Mucosa of descending colon (tissue), 3 donors: ENCODE measurements at regions not wholly inside any gene's neighbourhood (a gene's known extent, or its start where the extent isn't known, plus 50 kb on each side); places are given as distances from the start of the nearest gene placed in this dataset.

Source experiments
- ATAC-seq: fragments of 200-7000 bp; cut with Tn5 transposase; one replicate; pipeline ENCODE4 v1.9.1; 2020; ENCODE audit warnings: mild to moderate bottlenecking, moderate library complexity
- DNase-seq, 3 donors: peaks; one replicate each; pipeline ENCODE4 v3.0.0-alpha.2; 2020
- H3K36me3 ChIP-seq: fragments of 200-600 bp; one replicate; pipeline ENCODE4 v1.8.0; 2021; ENCODE audit warnings: low read depth, mild to moderate bottlenecking
- H3K4me1 ChIP-seq: fragments of 200-600 bp; one replicate; pipeline ENCODE4 v1.8.0; 2021; ENCODE audit warnings: low read depth, mild to moderate bottlenecking
- H3K4me3 ChIP-seq: fragments of 200-600 bp; one replicate; pipeline ENCODE4 v1.8.0; 2021; ENCODE audit warnings: mild to moderate bottlenecking
- H3K9me3 ChIP-seq: fragments of 200-600 bp; one replicate; pipeline ENCODE4 v1.8.0; 2021; ENCODE audit warnings: mild to moderate bottlenecking
- intact Hi-C, 2 donors: fragments of 100-400 bp; cut with DNase I in 1 of 2; cut with micrococcal nuclease in 1 of 2; formaldehyde crosslinking; loops; one replicate each; pipeline versions ENCODE4 v1.11.0 to v1.11.1; 2022; cut with DNase I, micrococcal nuclease
- TF ChIP-seq, protein P1 (sequence below): fragments of 200-600 bp; IDR thresholded peaks from one replicate; pipeline ENCODE4 v1.8.0; 2022; ENCODE audit warnings: antibody characterized with exemption, mild to moderate bottlenecking
- donor health status: DM: no; HTN: no; CAD: no; lungs with moderate emphysema.
- donor health status: DM: no; HTN: no; CAD: no.
- donor health status: DM: no; HTN: yes; CAD: no.

DNA sequence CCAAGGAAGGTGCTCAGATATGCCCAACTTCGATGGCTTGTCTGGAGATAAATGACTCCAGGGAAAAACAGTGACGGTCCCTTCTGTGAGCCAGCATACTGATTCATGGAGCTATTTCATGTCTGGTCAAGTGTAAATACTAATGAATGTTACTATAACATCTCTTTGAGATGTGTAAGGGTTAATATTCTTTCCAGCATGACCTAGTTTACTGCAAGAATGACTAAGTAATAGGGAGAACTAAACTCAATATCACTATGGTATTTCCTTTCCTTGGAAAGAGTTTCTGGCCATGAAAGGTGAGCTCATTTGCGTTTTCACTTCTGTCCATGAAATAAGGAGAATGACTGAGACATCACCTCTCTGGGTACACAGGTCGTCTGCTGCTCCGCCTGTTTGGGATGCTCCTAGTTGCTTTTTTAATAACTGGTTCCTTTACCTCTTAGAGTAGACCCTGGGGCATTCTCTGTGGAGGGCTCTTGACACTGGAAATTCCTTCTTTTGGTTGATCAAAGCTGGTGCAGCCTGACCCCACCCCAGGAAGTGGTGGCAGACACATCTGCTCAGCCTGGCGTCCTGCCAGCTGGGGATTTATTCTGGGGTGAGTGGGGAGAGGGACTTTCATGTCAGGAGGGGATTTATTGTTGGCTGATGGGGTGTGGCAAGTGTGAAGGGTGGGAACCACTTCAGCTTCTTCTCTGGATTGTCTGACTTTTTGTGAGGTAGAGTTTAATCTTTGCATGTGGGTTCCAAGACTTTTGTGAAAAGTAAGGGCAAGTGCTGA is 250.0 kb upstream of the MPDZ start:
- Histone ChIP-seq H3K4me3 (no peak overlapping the region), H3K4me1 (no peaks in the 10 kb centered on the region), H3K9me3 (no peaks in the 10 kb centered on the region), H3K36me3 (no peaks in the 10 kb centered on the region)
- DNase-seq = no peak
- ATAC-seq = no peak
- intact Hi-C loops = no loop called here
- TF ChIP-seq, protein P1, sequence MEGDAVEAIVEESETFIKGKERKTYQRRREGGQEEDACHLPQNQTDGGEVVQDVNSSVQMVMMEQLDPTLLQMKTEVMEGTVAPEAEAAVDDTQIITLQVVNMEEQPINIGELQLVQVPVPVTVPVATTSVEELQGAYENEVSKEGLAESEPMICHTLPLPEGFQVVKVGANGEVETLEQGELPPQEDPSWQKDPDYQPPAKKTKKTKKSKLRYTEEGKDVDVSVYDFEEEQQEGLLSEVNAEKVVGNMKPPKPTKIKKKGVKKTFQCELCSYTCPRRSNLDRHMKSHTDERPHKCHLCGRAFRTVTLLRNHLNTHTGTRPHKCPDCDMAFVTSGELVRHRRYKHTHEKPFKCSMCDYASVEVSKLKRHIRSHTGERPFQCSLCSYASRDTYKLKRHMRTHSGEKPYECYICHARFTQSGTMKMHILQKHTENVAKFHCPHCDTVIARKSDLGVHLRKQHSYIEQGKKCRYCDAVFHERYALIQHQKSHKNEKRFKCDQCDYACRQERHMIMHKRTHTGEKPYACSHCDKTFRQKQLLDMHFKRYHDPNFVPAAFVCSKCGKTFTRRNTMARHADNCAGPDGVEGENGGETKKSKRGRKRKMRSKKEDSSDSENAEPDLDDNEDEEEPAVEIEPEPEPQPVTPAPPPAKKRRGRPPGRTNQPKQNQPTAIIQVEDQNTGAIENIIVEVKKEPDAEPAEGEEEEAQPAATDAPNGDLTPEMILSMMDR = no peak

DNA sequence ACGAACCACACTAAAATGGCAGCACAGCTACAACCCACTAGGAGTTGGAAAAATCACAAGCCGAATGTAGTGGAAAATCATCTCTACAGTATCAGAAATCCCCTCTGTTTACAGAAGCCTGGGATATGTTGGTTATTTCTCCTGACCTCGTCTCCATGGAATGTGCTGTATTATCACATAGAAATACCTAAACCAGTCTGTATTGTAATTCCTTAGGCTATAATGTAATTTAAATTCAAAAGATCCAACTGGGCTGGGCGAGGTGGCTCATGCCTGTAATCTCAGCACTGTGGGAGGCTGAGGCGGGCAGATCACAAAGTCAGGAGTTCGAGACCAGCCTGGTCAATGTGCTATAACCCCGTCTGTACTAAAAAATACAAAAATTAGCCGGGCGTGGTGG is 244.8 kb upstream of the MPDZ start:
- intact Hi-C loops = no loop called here
- H3K4me3 ChIP-seq = no peak overlapping the region
- H3K4me1 ChIP-seq = no peaks in the 10 kb centered on the region
- ATAC-seq (no peak), DNase-seq (no peak)
- no peaks in the 10 kb centered on the region for H3K36me3 ChIP-seq
- H3K9me3 ChIP-seq = no peaks in the 10 kb centered on the region
- TF ChIP-seq, protein P1 = no peak

DNA sequence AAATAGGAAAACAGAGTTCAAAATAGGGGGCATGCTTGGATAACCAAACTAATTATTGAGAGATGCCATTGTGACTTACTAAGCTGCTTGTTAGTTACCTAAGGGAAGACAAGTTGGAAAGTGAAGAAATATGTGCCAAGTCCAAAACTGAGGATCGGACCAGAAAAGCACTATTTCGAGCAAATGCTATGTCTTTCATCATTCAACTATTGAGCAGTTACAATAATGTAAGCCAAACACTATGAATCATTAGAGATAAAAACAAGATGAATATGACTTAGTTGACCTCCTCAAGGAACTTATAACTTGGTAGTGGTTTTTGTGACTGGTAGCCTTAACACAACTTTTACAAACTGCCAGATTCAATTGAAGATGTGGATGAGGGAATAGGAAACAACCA is 240.6 kb upstream of the MPDZ start:
- Histone ChIP-seq H3K36me3 (no peaks in the 10 kb centered on the region), H3K9me3 (no peaks in the 10 kb centered on the region), H3K4me3 (no peak overlapping the region), H3K4me1 (no peaks in the 10 kb centered on the region)
- intact Hi-C loops = no loop called here
- TF ChIP-seq, protein P1 = no peak
- DNase-seq (no peak), ATAC-seq (no peak)

DNA sequence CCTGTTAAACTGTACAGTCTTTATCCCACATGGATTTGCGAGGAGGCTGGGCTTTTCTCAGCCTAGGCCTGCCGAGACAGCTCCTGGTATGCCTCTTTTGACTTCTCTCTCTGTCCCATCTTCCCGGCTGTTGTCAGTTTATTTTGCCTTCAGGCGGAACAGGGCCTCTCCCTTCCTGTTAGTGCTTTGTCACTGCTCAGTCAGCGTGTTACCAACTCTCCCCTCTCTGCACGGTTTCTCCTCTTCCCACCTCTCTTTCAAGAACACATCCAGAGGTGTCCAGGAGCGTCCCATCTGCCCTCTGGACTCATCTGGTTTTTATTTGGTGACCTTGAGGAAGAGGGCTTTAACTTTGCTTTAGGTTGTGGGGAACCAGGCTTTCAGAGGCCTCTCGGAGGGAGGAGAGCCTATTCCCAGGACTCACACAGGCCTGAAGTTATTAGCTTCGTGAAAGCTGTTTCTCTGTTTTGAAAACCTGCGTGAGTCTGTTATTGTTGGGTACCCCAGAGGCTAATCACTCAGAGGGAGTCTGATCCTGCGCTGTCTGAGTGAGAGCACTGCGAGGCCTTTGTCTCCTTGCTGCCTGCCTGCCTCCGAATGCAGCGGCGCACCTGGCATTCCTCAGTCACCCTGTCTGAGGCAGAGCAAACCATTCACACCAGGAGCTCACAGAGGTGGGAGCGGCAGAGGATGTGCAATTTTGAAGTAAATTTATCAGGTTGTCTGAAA is 234.4 kb upstream of the MPDZ start:
- no peak for DNase-seq
- H3K36me3 ChIP-seq = no peaks in the 10 kb centered on the region
- H3K4me1 ChIP-seq = no peaks in the 10 kb centered on the region
- TF ChIP-seq, protein P1 = no peak
- no peak overlapping the region for H3K4me3 ChIP-seq
- intact Hi-C loops = no loop called here
- ATAC-seq = no peak
- H3K9me3 ChIP-seq = no peaks in the 10 kb centered on the region

DNA sequence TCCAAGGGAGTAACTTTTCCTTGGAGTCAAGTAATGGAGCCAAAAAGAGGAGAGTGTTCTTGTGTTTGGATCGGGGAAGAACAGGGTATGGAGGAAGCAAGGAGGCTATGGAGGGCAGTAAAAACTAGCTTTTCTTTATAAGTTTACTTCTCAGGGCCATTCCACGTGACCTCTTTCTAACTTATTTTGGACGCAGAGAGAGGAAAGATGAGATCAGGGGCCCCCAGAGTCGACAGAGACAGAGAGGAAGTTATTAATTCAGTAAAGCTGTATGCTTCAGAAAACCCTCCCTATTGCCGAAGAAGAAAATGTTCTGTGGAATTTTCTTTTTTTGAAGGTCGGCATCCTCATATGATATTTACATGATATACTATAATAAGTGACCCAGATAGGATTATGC is 233.8 kb upstream of the MPDZ start:
- DNase-seq (no peak), ATAC-seq (no peak)
- Histone ChIP-seq H3K4me1 (no peaks in the 10 kb centered on the region), H3K36me3 (no peaks in the 10 kb centered on the region), H3K9me3 (no peaks in the 10 kb centered on the region), H3K4me3 (no peak overlapping the region)
- TF ChIP-seq, protein P1 = no peak
- intact Hi-C loops = no loop called here
